GM06990 (cell line): ENCODE measurements at regions not wholly inside any gene's neighbourhood (a gene's known extent, or its start where the extent isn't known, plus 50 kb on each side); places are given as distances from the start of the nearest gene placed in this dataset.
"Not testable (repeated sequence)": the region's sequence is repeated elsewhere in the genome, so short reads cannot be mapped to it uniquely, and the experiment has no call there.

Experiments
- DNase-seq: peaks from one replicate; pipeline ENCODE4 v3.0.0-alpha.2; 2011; ENCODE audit not compliant: insufficient read length; ENCODE audit errors: extremely low read depth
- H3K27me3 ChIP-seq: replicated peaks from 2 replicates; pipeline ENCODE4 v1.6.0; 2011; ENCODE audit warnings: low read length; ENCODE audit not compliant: control insufficient read depth, insufficient read depth
- H3K36me3 ChIP-seq: 2 replicates; pipeline ENCODE4 v1.5.1; 2011; ENCODE audit warnings: low read length; ENCODE audit not compliant: control insufficient read depth, insufficient read depth
- H3K4me3 ChIP-seq: replicated peaks from 2 replicates; pipeline ENCODE4 v1.5.1; 2011; ENCODE audit warnings: low read depth, mild to moderate bottlenecking, control low read depth, low read length
- TF ChIP-seq, protein P1 (sequence below): IDR thresholded peaks from 2 replicates; pipeline ENCODE4 v1.5.1; 2011; ENCODE audit warnings: low read length, control low read depth, mild to moderate bottlenecking, inconsistent platforms; ENCODE audit not compliant: insufficient read depth, poor library complexity, severe bottlenecking

DNA sequence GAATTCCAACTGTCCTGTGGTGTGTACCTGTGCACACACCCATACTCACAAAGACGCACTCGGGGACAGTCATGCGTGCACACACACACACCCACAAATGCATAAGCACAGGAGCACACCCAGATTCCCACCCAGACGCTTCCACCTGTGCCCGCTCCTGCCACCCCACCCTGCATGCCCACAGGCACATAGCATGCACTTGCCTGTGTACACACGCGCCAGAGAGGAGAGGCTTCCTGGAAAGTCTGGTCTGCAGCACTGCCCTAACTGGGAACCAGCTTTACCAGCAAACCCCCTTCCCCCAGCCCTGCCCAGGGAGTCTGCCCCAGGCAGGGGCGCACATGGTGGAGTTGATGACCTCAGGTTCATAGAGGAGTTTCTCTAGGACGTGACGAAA, 246.2 kb downstream of the UACA start:
- H3K4me3 ChIP-seq = no peak overlapping the region
- H3K27me3 ChIP-seq = no peaks in the 10 kb centered on the region
- DNase-seq = no peak
- no peaks in the 10 kb centered on the region for H3K36me3 ChIP-seq
- TF ChIP-seq, protein P1, sequence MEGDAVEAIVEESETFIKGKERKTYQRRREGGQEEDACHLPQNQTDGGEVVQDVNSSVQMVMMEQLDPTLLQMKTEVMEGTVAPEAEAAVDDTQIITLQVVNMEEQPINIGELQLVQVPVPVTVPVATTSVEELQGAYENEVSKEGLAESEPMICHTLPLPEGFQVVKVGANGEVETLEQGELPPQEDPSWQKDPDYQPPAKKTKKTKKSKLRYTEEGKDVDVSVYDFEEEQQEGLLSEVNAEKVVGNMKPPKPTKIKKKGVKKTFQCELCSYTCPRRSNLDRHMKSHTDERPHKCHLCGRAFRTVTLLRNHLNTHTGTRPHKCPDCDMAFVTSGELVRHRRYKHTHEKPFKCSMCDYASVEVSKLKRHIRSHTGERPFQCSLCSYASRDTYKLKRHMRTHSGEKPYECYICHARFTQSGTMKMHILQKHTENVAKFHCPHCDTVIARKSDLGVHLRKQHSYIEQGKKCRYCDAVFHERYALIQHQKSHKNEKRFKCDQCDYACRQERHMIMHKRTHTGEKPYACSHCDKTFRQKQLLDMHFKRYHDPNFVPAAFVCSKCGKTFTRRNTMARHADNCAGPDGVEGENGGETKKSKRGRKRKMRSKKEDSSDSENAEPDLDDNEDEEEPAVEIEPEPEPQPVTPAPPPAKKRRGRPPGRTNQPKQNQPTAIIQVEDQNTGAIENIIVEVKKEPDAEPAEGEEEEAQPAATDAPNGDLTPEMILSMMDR = no peak

DNA sequence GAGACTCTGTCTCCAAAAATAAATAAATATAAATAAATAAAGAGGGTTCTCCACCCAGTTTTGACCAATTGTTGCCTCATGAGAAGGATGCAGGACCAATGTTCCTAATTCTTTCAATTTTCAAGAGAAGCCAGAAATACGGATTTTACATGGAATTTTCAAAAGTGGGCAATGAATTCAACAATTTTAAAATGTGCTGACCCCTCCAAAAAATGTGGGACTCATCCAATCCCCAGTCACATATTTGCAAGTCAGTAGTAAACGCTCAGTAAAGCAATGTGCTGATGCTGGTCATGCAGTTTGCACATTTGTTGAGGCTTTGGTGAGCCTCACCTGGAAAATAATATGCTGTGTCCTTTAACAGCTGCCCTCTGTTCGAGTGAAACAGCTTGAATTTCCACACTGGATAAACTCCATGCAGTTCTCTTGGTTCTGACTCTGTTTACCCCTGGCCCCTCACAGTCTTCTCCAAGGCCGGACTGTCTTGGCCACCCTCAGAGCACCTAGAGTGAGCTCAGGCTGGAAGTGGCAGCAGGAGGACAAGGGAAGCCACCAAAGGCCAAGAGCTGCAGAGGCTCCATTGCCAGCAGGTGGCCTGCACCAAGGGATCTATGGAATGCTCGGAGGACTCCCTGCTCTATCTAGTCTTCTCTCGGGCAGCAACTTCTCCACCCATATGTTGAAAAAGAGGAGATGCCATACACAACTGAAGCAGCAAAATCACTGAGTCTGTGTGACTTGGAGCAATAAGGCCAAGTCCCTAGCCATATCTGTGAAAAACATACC, 246.8 kb downstream of the UACA start:
- DNase-seq = no peak
- no peaks in the 10 kb centered on the region for H3K36me3 ChIP-seq
- H3K27me3 ChIP-seq = no peaks in the 10 kb centered on the region
- no peak overlapping the region for H3K4me3 ChIP-seq
- TF ChIP-seq, protein P1 = no peak

DNA sequence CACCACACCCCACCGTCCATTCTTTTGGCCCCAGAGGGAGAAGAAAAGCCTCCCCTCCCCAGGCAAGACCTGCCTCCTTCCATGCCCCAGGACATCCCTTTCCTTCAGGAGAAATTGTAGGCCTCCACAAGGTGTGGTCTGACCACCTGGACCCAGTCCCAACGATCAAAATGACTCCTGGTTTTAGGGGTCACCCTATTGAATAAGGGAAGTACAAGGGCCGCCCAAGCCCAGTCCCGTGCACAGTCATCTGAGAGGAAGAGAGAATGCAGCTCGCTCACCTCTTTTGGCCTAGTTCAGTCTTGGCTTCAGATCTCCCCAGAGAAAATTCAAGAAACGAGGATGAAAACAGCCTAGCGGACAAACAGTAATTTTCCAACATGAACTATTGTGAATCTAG, 249.1 kb downstream of the UACA start:
- Histone ChIP-seq H3K4me3 (no peak overlapping the region), H3K27me3 (no peaks in the 10 kb centered on the region), H3K36me3 (no peaks in the 10 kb centered on the region)
- TF ChIP-seq, protein P1 = no peak
- no peak for DNase-seq

DNA sequence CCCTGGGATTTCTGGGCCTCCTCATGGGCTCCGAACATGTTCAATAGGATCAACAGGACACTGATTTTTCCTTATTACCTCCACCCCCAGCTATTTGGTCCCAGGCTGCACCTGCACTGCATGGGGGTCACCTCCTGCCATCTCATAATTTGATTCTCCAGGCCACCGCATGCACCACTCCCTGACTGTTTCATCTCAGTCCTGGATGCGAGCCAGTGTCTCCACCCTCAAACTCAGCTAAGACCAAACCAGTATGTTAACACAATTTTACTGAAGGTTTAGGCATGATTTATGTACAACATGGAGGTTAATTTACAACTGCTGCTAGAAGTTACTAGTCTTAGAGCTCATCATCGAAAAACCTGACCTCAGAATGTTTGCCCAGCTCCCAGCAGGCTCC, 249.5 kb downstream of the UACA start:
- TF ChIP-seq, protein P1 = no peak
- Histone ChIP-seq H3K36me3 (no peaks in the 10 kb centered on the region), H3K4me3 (no peak overlapping the region), H3K27me3 (no peaks in the 10 kb centered on the region)
- no peak for DNase-seq

DNA sequence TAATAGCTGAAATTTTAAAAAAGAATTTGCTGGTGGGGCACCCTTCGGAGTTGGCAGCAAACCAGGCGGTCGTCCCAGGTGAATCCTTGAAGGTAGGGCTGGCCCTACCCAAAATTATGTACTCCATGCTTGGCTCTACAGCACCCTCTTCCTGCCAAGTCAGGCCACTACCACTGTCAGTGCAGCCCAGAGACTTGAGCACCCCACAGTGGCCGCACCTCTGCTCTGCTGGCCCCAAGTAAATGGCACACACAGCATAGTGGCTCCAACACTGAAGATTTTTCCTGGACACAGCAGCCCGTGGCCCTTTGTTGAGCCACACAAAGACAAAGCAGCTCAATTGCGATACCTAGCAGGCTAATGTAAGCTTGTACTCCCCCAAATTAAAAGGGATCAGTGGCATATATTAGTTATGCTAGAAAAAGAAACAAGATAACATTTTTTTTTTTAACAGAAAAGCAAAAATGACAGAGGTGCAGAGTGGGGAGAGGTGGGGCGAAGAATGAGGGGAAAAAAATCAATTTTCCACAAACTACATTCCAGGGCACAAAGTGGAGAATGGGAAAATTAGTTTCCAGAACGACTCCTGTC, 250.5 kb downstream of the UACA start:
- Histone ChIP-seq H3K4me3 (no peak overlapping the region), H3K36me3 (no peaks in the 10 kb centered on the region), H3K27me3 (no peaks in the 10 kb centered on the region)
- no peak for DNase-seq
- TF ChIP-seq, protein P1 = peak; percentile 100

DNA sequence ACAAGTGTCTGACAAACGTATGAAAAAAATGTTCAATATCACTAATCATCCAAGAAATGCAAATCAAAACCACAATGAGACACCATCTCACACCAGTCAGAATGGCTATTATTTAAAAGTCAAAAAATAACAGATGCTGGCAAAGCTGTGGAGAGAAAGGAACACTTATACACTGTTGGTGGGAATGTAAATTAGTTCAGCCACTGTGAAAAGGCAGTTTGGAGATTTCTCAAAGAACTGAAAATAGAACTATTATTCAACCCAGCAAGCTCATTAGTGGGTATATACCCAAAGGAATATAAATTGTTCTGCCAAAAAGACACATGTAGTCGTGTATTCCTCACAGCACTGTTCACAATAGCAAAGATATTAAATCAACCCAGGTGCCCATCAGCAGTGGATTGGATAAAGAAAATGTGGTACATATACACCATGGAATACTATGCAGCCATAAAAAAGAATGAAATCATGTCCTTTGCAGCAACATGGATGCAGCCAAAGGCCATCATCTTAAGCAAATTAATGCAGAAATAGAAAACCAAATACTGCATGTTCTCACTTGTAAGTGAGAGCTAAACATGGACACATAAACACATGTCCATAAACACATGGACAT, 251.3 kb downstream of the UACA start:
- DNase-seq, H3K4me3 ChIP-seq, H3K27me3 ChIP-seq: not testable (repeated sequence)

More for the DNA sequence above, 251.3 kb downstream of the UACA start:
- not testable (repeated sequence) for H3K36me3 ChIP-seq
